SIG-M5 treated with dmso at 0.1 percent for 504 hours (cell line): ENCODE measurements at regions not wholly inside any gene's neighbourhood (a gene's known extent, or its start where the extent isn't known, plus 50 kb on each side); places are given as distances from the start of the nearest gene placed in this dataset.

ENCODE experiments used
- DNase-seq: peaks from one replicate; lab custom pipeline; 2025; ENCODE audit not compliant: unreplicated experiment; lab: John Stamatoyannopoulos, UW

- DNase-seq = no peak
Measured at GRCh38 chr9:23636199-23636598, 189.8 kb downstream of the ELAVL2 start.

- no peak for DNase-seq
Measured at GRCh38 chr9:23638011-23638410, 188.0 kb downstream of the ELAVL2 start.

GRCh38 chr9:23638837-23639426, 187.1 kb downstream of the ELAVL2 start:
- no peak for DNase-seq
